Tibial nerve (tissue), 4 donors: ENCODE measurements at regions not wholly inside any gene's neighbourhood (a gene's known extent, or its start where the extent isn't known, plus 50 kb on each side); places are given as distances from the start of the nearest gene placed in this dataset.

Experiments
- DNase-seq, 2 donors: peaks; one replicate each; pipeline ENCODE4 v3.0.0-alpha.2; 2019; ENCODE audit warnings: low spot score in 2 of 2
- H3K27ac ChIP-seq, 4 donors: fragments of 200-600 bp; sonication (generic) in 3 of 4; one replicate each; pipeline ENCODE4 v1.5.1; 2017 to 2019; ENCODE audit warnings: mild to moderate bottlenecking in 1 of 4
- H3K27me3 ChIP-seq, 2 donors: fragments of 200-600 bp; sonication (generic) in 1 of 2; one replicate each; pipeline versions ENCODE4 v1.5.1 to v1.6.0; 2017 to 2019
- H3K36me3 ChIP-seq, 3 donors: fragments of 200-600 bp; sonication (generic); one replicate each; pipeline ENCODE4 v1.5.1; 2018 to 2019
- H3K4me1 ChIP-seq, 4 donors: fragments of 200-600 bp; sonication (generic) in 3 of 4; one replicate each; pipeline ENCODE4 v1.5.1; 2017 to 2019
- H3K4me3 ChIP-seq, 4 donors: fragments of 200-600 bp; sonication (generic) in 3 of 4; one replicate each; pipeline ENCODE4 v1.5.1; 2017 to 2019; ENCODE audit warnings: mild to moderate bottlenecking in 1 of 4, moderate library complexity in 1 of 4
- H3K9me3 ChIP-seq, 4 donors: fragments of 200-600 bp; sonication (generic) in 3 of 4; one replicate each; pipeline ENCODE4 v1.5.1; 2017 to 2019
- EP300 ChIP-seq, 2 donors: sonication (generic); formaldehyde crosslinking; IDR thresholded peaks; one replicate each; pipeline ENCODE4 v1.6.1; 2017; ENCODE audit warnings: antibody characterized with exemption in 2 of 2, mild to moderate bottlenecking in 1 of 2
- POLR2A ChIP-seq, 2 donors: fragments of 450-650 bp; IDR thresholded peaks; one replicate each; pipeline ENCODE4 v1.6.1; 2017; ENCODE audit warnings: antibody characterized with exemption in 2 of 2, mild to moderate bottlenecking in 2 of 2, moderate library complexity in 2 of 2
- WGBS, 2 donors: methylation state at CpG; one replicate each; pipeline ENCODE4 v1.1.5; 2018; 5-methylcytosine and 5-hydroxymethylcytosine counted together
- TF ChIP-seq, protein P1 (sequence below), 5 experiments: fragments of 200-600 bp in 3 of 5; fragments of 450-650 bp in 2 of 5; sonication (generic) in 3 of 5; IDR thresholded peaks; one replicate each; pipeline ENCODE4 v1.5.1; 2016 to 2019; ENCODE audit warnings: antibody characterized with exemption in 5 of 5, mild to moderate bottlenecking in 3 of 5, moderate library complexity in 2 of 5

DNA sequence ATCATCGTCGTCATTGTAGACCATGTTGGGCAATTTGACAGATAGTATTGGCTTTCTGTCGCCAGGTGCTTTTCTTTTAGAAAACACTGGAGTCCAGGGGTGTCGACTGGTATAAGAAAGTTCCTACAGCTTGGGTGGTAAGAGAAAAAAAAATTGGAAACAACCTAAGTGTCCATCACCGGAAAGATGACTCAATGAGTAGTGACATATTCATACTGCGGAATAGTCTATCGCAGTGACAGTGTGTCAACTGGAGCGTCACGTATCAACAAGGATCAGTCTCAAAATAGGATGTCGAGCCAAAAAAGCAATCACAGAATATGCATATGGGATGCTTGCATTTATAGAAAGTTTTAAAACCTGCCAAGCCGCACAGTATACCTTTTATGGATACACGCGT lies 157.6 kb downstream of the MN1 start:
- no peak for DNase-seq
- H3K4me3 ChIP-seq: no peak overlapping the region

DNA sequence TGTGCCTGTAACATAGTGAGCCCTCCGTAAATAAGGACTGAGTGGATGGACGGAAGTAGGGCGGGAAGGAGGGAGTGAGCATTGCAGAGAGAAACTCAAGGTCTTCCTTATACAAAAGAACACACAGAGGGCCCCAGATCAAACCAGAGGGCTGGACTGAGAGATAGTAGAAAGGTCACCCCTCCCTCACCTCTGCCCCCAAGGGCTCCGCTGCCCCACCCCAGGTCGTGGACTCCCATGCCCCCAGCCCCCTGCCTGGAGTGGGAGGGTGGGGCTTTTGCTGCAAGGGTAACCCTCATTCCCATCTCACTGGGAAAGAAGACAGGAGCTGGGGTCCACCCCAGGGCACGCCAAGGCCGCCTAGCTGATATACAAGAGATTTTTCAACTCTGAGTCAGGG lies 157.0 kb downstream of the MN1 start:
- TF ChIP-seq POLR2A (IDR thresholded peaks at IDR 0.05) (no peak), EP300 (IDR thresholded peaks at IDR 0.05) (no peak)
- TF ChIP-seq, protein P1, sequence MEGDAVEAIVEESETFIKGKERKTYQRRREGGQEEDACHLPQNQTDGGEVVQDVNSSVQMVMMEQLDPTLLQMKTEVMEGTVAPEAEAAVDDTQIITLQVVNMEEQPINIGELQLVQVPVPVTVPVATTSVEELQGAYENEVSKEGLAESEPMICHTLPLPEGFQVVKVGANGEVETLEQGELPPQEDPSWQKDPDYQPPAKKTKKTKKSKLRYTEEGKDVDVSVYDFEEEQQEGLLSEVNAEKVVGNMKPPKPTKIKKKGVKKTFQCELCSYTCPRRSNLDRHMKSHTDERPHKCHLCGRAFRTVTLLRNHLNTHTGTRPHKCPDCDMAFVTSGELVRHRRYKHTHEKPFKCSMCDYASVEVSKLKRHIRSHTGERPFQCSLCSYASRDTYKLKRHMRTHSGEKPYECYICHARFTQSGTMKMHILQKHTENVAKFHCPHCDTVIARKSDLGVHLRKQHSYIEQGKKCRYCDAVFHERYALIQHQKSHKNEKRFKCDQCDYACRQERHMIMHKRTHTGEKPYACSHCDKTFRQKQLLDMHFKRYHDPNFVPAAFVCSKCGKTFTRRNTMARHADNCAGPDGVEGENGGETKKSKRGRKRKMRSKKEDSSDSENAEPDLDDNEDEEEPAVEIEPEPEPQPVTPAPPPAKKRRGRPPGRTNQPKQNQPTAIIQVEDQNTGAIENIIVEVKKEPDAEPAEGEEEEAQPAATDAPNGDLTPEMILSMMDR (IDR thresholded peaks at IDR 0.05): no peak
- H3K27ac ChIP-seq: no peak overlapping the region
- DNase-seq: no peak
- H3K4me1 ChIP-seq: peaks cover 0 to 17% (median 2%) of the 10 kb centered on the region in 4 donors
- WGBS, 2 donors: 81 to 82% methylated on average over 7 of the region's 7 CpGs
- H3K36me3 ChIP-seq: no peaks in the 10 kb centered on the region
- H3K9me3 ChIP-seq: no peaks in the 10 kb centered on the region
- H3K27me3 ChIP-seq: no peaks in the 10 kb centered on the region
- H3K4me3 ChIP-seq: no peak overlapping the region

More for the DNA sequence above, 157.6 kb downstream of the MN1 start:
- Histone ChIP-seq H3K9me3 (no peaks in the 10 kb centered on the region), H3K4me1 (peaks cover 0 to 17% (median 2%) of the 10 kb centered on the region in 4 donors), H3K27ac (no peak overlapping the region), H3K27me3 (no peaks in the 10 kb centered on the region), H3K36me3 (no peaks in the 10 kb centered on the region)
- 96 to 98% methylated on average over 13 of the region's 13 CpGs for WGBS, 2 donors
- TF ChIP-seq, protein P1 (IDR thresholded peaks at IDR 0.05): no peak
- TF ChIP-seq EP300 (IDR thresholded peaks at IDR 0.05) (no peak), POLR2A (IDR thresholded peaks at IDR 0.05) (no peak)

DNA sequence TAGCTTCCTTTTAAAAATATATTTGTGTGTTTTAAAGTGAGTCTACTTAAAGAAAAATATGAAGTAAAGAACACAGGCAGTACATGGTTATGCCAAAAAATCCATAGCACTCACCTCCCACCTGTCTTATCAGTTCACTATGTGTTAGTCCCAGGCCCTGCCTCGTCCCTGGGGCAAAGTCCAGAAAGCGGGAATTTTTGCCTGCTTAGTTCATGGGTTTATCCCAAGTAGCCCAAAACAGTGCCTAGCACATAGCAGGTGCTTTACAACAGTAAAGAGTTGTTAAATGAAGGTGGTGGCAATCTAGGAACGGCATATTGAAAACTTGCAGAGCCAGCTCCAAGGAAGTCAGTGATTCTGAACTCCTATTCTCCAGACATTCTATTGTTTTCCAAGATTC lies 154.0 kb downstream of the MN1 start:
- WGBS, 2 donors: 87 to 88% methylated on average over 3 of the region's 3 CpGs
- DNase-seq: no peak

DNA sequence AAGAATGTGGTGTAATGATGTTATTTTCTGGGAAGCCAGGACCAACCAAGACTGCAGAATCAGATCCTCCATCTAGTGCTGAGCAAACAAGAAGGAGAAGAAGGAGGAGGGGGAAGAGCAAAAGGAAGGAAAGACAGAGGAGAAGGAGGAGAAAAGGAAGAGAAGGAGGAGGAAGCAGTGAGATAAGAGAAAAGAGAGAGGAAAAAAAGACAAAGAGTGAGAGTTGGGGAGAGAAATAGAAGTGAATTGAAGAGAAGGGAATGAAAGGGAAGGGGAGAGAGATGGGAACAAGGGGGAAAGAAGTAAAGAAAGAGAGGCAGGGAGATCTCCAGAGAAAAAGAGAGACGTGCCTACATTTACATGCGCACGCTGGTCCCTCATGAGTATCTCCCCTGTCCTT lies 153.5 kb downstream of the MN1 start:
- no peak for DNase-seq
- no peaks in the 10 kb centered on the region for H3K36me3 ChIP-seq
- TF ChIP-seq EP300 (IDR thresholded peaks at IDR 0.05) (no peak), POLR2A (IDR thresholded peaks at IDR 0.05) (no peak)
- TF ChIP-seq, protein P1 (IDR thresholded peaks at IDR 0.05): no peak
- H3K4me3 ChIP-seq: no peak overlapping the region
- peaks cover 0 to 3% (median 0%) of the 10 kb centered on the region in 4 donors for H3K4me1 ChIP-seq
- H3K27me3 ChIP-seq: no peaks in the 10 kb centered on the region
- H3K27ac ChIP-seq: no peak overlapping the region
- H3K9me3 ChIP-seq: no peaks in the 10 kb centered on the region
- WGBS, 2 donors: 86 to 94% methylated on average over 3 of the region's 3 CpGs

More for the DNA sequence above, 154.0 kb downstream of the MN1 start:
- Histone ChIP-seq H3K4me1 (peaks cover 0 to 3% (median 0%) of the 10 kb centered on the region in 4 donors), H3K27me3 (no peaks in the 10 kb centered on the region), H3K4me3 (no peak overlapping the region), H3K36me3 (no peaks in the 10 kb centered on the region), H3K27ac (no peak overlapping the region), H3K9me3 (no peaks in the 10 kb centered on the region)
- TF ChIP-seq, protein P1 (IDR thresholded peaks at IDR 0.05): no peak
- TF ChIP-seq POLR2A (IDR thresholded peaks at IDR 0.05) (no peak), EP300 (IDR thresholded peaks at IDR 0.05) (no peak)

DNA sequence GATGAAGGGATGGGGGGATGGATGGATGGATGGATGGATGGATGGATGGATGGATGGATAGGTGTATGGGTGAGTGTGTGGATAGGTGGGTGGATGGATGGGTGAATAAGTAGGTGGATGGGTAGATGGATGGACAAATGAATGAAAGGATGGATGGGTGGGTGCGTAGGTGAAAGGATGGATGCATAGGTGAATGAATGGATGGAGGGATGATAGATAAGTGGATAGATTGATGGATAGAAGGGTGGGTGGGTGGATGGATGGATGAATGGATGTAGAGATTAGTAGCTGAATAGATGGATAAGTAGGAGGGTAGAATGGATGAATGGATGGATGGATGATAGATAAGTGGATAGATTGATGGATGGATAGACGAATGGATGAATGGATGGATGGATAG lies 152.7 kb downstream of the MN1 start:
- Histone ChIP-seq H3K4me3 (no peak overlapping the region), H3K36me3 (no peaks in the 10 kb centered on the region), H3K9me3 (no peaks in the 10 kb centered on the region), H3K27me3 (no peaks in the 10 kb centered on the region), H3K4me1 (peaks cover 0 to 3% (median 0%) of the 10 kb centered on the region in 4 donors), H3K27ac (no peak overlapping the region)
- 94 to 97% methylated on average over 2 of the region's 2 CpGs for WGBS, 2 donors
- no peak for DNase-seq
- TF ChIP-seq, protein P1 (IDR thresholded peaks at IDR 0.05): no peak
- TF ChIP-seq EP300 (IDR thresholded peaks at IDR 0.05) (no peak), POLR2A (IDR thresholded peaks at IDR 0.05) (no peak)
